ENCODE measurements at regions not wholly inside any gene's neighbourhood (a gene's known extent, or its start where the extent isn't known, plus 50 kb on each side); places are given as distances from the start of the nearest gene placed in this dataset.

GRCh38 chr2:200752835-200753234 lies 58.9 kb upstream of the BZW1 start:
- TF ChIP-seq POLR2A (IDR thresholded peaks at IDR 0.05) (no peak), CTCF (IDR thresholded peaks at IDR 0.05) (no peak)

Measured in ovary (tissue), 3 donors.